ENCODE measurements at regions not wholly inside any gene's neighbourhood (a gene's known extent, or its start where the extent isn't known, plus 50 kb on each side); places are given as distances from the start of the nearest gene placed in this dataset.
"Not testable (repeated sequence)": the region's sequence is repeated elsewhere in the genome, so short reads cannot be mapped to it uniquely, and the experiment has no call there.

- DNase-seq (peak; percentile 57), ATAC-seq (ENCODE audit: insufficient read depth, low read depth) (peak; percentile 82)
- no peaks in the 10 kb centered on the region for H3K36me3 ChIP-seq (ENCODE audit: insufficient read depth, low read length)
- no peaks in the 10 kb centered on the region for H3K27me3 ChIP-seq (ENCODE audit: insufficient read depth, low read length, poor library complexity)
- no peak overlapping the region for H3K9ac ChIP-seq (ENCODE audit: low read depth, low read length)
- no peaks in the 10 kb centered on the region for H4K20me1 ChIP-seq (ENCODE audit: insufficient read depth, low read length)
- no peak overlapping the region for H3K27ac ChIP-seq (ENCODE audit: low read length)
- no peak for TF ChIP-seq EZH2 (IDR thresholded peaks at IDR 0.05; ENCODE audit: borderline replicate concordance, low read depth, low read length, severe bottlenecking)
- TF ChIP-seq, protein P1, sequence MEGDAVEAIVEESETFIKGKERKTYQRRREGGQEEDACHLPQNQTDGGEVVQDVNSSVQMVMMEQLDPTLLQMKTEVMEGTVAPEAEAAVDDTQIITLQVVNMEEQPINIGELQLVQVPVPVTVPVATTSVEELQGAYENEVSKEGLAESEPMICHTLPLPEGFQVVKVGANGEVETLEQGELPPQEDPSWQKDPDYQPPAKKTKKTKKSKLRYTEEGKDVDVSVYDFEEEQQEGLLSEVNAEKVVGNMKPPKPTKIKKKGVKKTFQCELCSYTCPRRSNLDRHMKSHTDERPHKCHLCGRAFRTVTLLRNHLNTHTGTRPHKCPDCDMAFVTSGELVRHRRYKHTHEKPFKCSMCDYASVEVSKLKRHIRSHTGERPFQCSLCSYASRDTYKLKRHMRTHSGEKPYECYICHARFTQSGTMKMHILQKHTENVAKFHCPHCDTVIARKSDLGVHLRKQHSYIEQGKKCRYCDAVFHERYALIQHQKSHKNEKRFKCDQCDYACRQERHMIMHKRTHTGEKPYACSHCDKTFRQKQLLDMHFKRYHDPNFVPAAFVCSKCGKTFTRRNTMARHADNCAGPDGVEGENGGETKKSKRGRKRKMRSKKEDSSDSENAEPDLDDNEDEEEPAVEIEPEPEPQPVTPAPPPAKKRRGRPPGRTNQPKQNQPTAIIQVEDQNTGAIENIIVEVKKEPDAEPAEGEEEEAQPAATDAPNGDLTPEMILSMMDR (IDR thresholded peaks at IDR 0.05; ENCODE audit: borderline replicate concordance, extremely low read depth, low read length, poor library complexity, severe bottlenecking) = peak; percentile 92
- no peak overlapping the region for H3K4me2 ChIP-seq (ENCODE audit: insufficient read depth, low read length)
- H2AFZ ChIP-seq (ENCODE audit: low read depth, low read length) = peak overlapping the region; percentile 57
- H3K9me3 ChIP-seq (ENCODE audit: insufficient read depth, low read length, severe bottlenecking) = no peaks in the 10 kb centered on the region
- H3K79me2 ChIP-seq (ENCODE audit: insufficient read depth, low read length) = no peaks in the 10 kb centered on the region
- no peak overlapping the region for H3K4me3 ChIP-seq (ENCODE audit: low read depth in 1 of 2, low read length in 2 of 2)
- H3K4me1 ChIP-seq (ENCODE audit: insufficient read depth, low read length) = peaks cover 13% of the 10 kb centered on the region
Observed at GRCh38 chr18:61635901-61636528, 256.8 kb downstream of the RNF152 start.

DNA sequence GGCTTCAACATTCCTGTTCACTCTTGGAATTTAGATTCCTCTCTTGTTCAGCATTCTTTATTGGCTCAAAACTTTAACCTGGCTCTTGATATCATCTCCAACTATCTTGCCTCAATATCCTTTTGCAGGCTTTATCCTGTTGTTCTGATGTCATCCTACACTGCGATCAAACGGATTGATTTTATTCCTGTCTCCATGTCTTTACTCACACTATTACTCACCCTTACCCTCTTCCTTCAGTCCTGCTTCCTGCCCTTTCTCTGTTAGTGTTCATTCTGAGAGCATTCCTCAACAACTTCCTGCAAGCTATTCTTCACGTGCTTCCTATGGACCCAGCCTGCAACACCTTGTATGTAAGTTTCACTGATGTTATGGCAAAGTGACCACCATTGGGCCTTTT is 264.7 kb downstream of the RNF152 start:
- ATAC-seq (ENCODE audit: insufficient read depth, low read depth) (no peak), DNase-seq (no peak)
- H2AFZ ChIP-seq (ENCODE audit: low read depth, low read length) = no peak overlapping the region
- no peak overlapping the region for H3K4me3 ChIP-seq (ENCODE audit: low read depth in 1 of 2, low read length in 2 of 2)
- TF ChIP-seq, protein P1 (IDR thresholded peaks at IDR 0.05; ENCODE audit: borderline replicate concordance, extremely low read depth, low read length, poor library complexity, severe bottlenecking) = no peak
- TF ChIP-seq EZH2 (IDR thresholded peaks at IDR 0.05; ENCODE audit: borderline replicate concordance, low read depth, low read length, severe bottlenecking) = no peak
- H4K20me1 ChIP-seq (ENCODE audit: insufficient read depth, low read length) = no peaks in the 10 kb centered on the region
- H3K27me3 ChIP-seq (ENCODE audit: insufficient read depth, low read length, poor library complexity) = no peaks in the 10 kb centered on the region
- no peaks in the 10 kb centered on the region for H3K4me1 ChIP-seq (ENCODE audit: insufficient read depth, low read length)
- no peak overlapping the region for H3K4me2 ChIP-seq (ENCODE audit: insufficient read depth, low read length)
- H3K9ac ChIP-seq (ENCODE audit: low read depth, low read length) = no peak overlapping the region
- no peaks in the 10 kb centered on the region for H3K9me3 ChIP-seq (ENCODE audit: insufficient read depth, low read length, severe bottlenecking)
- H3K79me2 ChIP-seq (ENCODE audit: insufficient read depth, low read length) = no peaks in the 10 kb centered on the region
- H3K36me3 ChIP-seq (ENCODE audit: insufficient read depth, low read length) = no peaks in the 10 kb centered on the region
- no peak overlapping the region for H3K27ac ChIP-seq (ENCODE audit: low read length)

DNA sequence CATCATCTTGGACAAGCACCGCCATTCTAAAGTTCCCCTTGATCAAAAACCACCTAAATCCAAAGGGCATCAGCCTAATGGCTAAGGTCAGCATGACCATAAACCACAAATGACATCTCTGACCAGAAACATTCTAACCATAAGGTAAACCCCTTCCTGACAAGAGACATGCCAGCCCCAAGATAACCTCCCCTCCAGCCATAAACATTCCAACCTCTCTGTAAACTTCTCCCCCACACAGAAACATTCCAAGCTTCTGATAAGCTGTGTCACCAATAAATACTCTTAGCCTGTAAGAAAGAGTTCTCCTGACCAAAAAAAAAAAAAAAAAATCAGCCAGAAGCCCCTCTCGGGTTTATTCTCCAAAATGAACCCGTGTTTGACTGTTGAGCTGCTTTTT is 268.2 kb downstream of the RNF152 start:
- H3K36me3 ChIP-seq (ENCODE audit: insufficient read depth, low read length); H3K79me2 ChIP-seq (ENCODE audit: insufficient read depth, low read length); H3K9me3 ChIP-seq (ENCODE audit: insufficient read depth, low read length, severe bottlenecking); H2AFZ ChIP-seq (ENCODE audit: low read depth, low read length); H3K27ac ChIP-seq (ENCODE audit: low read length); DNase-seq; ATAC-seq (ENCODE audit: insufficient read depth, low read depth); H3K9ac ChIP-seq (ENCODE audit: low read depth, low read length); H4K20me1 ChIP-seq (ENCODE audit: insufficient read depth, low read length); H3K4me3 ChIP-seq (ENCODE audit: low read depth in 1 of 2, low read length in 2 of 2); H3K4me1 ChIP-seq (ENCODE audit: insufficient read depth, low read length); H3K27me3 ChIP-seq (ENCODE audit: insufficient read depth, low read length, poor library complexity); H3K4me2 ChIP-seq (ENCODE audit: insufficient read depth, low read length): not testable (repeated sequence)

- no peaks in the 10 kb centered on the region for H3K27me3 ChIP-seq (ENCODE audit: insufficient read depth, low read length, poor library complexity)
- no peaks in the 10 kb centered on the region for H3K79me2 ChIP-seq (ENCODE audit: insufficient read depth, low read length)
- ATAC-seq (ENCODE audit: insufficient read depth, low read depth) = no peak
- H3K9ac ChIP-seq (ENCODE audit: low read depth, low read length) = no peak overlapping the region
- TF ChIP-seq, protein P1 (IDR thresholded peaks at IDR 0.05; ENCODE audit: borderline replicate concordance, extremely low read depth, low read length, poor library complexity, severe bottlenecking) = no peak
- no peak overlapping the region for H2AFZ ChIP-seq (ENCODE audit: low read depth, low read length)
- no peaks in the 10 kb centered on the region for H3K9me3 ChIP-seq (ENCODE audit: insufficient read depth, low read length, severe bottlenecking)
- no peak overlapping the region for H3K4me2 ChIP-seq (ENCODE audit: insufficient read depth, low read length)
- no peaks in the 10 kb centered on the region for H4K20me1 ChIP-seq (ENCODE audit: insufficient read depth, low read length)
- no peaks in the 10 kb centered on the region for H3K4me1 ChIP-seq (ENCODE audit: insufficient read depth, low read length)
- H3K4me3 ChIP-seq (ENCODE audit: low read depth in 1 of 2, low read length in 2 of 2) = no peak overlapping the region
- H3K36me3 ChIP-seq (ENCODE audit: insufficient read depth, low read length) = no peaks in the 10 kb centered on the region
- no peak overlapping the region for H3K27ac ChIP-seq (ENCODE audit: low read length)
- DNase-seq = no peak
Observed at GRCh38 chr18:61619783-61620182, 273.0 kb downstream of the RNF152 start.

Data from DND-41 (cell line).